Tibial nerve (tissue), 4 donors: ENCODE measurements at regions not wholly inside any gene's neighbourhood (a gene's known extent, or its start where the extent isn't known, plus 50 kb on each side); places are given as distances from the start of the nearest gene placed in this dataset.

Experiments
- CTCF ChIP-seq, 5 experiments: fragments of 200-600 bp in 3 of 5; fragments of 450-650 bp in 2 of 5; sonication (generic) in 3 of 5; IDR thresholded peaks; one replicate each; pipeline ENCODE4 v1.5.1; 2016 to 2019; ENCODE audit warnings: antibody characterized with exemption in 5 of 5, mild to moderate bottlenecking in 3 of 5, moderate library complexity in 2 of 5
- EP300 ChIP-seq, 2 donors: sonication (generic); formaldehyde crosslinking; IDR thresholded peaks; one replicate each; pipeline ENCODE4 v1.6.1; 2017; ENCODE audit warnings: antibody characterized with exemption in 2 of 2, mild to moderate bottlenecking in 1 of 2
- POLR2A ChIP-seq, 2 donors: fragments of 450-650 bp; IDR thresholded peaks; one replicate each; pipeline ENCODE4 v1.6.1; 2017; ENCODE audit warnings: antibody characterized with exemption in 2 of 2, mild to moderate bottlenecking in 2 of 2, moderate library complexity in 2 of 2

- TF ChIP-seq POLR2A (IDR thresholded peaks at IDR 0.05) (no peak), EP300 (IDR thresholded peaks at IDR 0.05) (no peak), CTCF (IDR thresholded peaks at IDR 0.05) (no peak)
Observed at GRCh38 chr6:91094806-91095475, 508.1 kb upstream of the MAP3K7 start.
